C4-2B (cell line): ENCODE measurements at regions not wholly inside any gene's neighbourhood (a gene's known extent, or its start where the extent isn't known, plus 50 kb on each side); places are given as distances from the start of the nearest gene placed in this dataset.

ENCODE experiments used
- H3K27ac ChIP-seq: fragments of 450-650 bp; 2 replicates; pipeline ENCODE4 v1.5.1; 2017
- CTCF ChIP-seq: fragments of 450-650 bp; conservative IDR thresholded peaks from 2 replicates; pipeline ENCODE4 v1.5.1; 2017; ENCODE audit warnings: mild to moderate bottlenecking
- ZFX ChIP-seq: fragments of 450-650 bp; IDR thresholded peaks from 2 replicates; pipeline ENCODE4 v1.6.1; 2017

- TF ChIP-seq CTCF: no peak
- no peak for TF ChIP-seq ZFX
- no peak overlapping the region for H3K27ac ChIP-seq
Measured at GRCh38 chr4:125838924-125839323, 524.2 kb downstream of the FAT4 start.

GRCh38 chr4:125843947-125844346 is 529.2 kb downstream of the FAT4 start:
- no peak overlapping the region for H3K27ac ChIP-seq

GRCh38 chr4:125847518-125847917 is 532.8 kb downstream of the FAT4 start:
- no peak overlapping the region for H3K27ac ChIP-seq
- TF ChIP-seq ZFX (no peak), CTCF (no peak)

More at GRCh38 chr4:125843947-125844346, 529.2 kb downstream of the FAT4 start:
- TF ChIP-seq CTCF: no peak
- no peak for TF ChIP-seq ZFX

- no peak overlapping the region for H3K27ac ChIP-seq
- TF ChIP-seq CTCF (no peak), ZFX (no peak)
Measured at GRCh38 chr4:125849869-125850268, 535.1 kb downstream of the FAT4 start.

- H3K27ac ChIP-seq: no peak overlapping the region
- TF ChIP-seq ZFX (no peak), CTCF (no peak)
Measured at GRCh38 chr4:125891597-125892258, 577.0 kb downstream of the FAT4 start.

- no peak for TF ChIP-seq ZFX
- TF ChIP-seq CTCF: no peak
- no peak overlapping the region for H3K27ac ChIP-seq
Measured at GRCh38 chr4:125904802-125905201, 590.0 kb downstream of the FAT4 start.

- H3K27ac ChIP-seq: no peak overlapping the region
- TF ChIP-seq ZFX: no peak
- TF ChIP-seq CTCF: no peak
Measured at GRCh38 chr4:125911058-125911457, 596.3 kb downstream of the FAT4 start.
